OCI-LY7 (cell line): ENCODE measurements at regions not wholly inside any gene's neighbourhood (a gene's known extent, or its start where the extent isn't known, plus 50 kb on each side); places are given as distances from the start of the nearest gene placed in this dataset.

Experiments
- EZH2phosphoT487 ChIP-seq: fragments of 200-600 bp; sonication (generic); IDR thresholded peaks from 2 replicates; pipeline ENCODE4 v1.6.1; 2018; ENCODE audit warnings: low read depth, borderline replicate concordance, mild to moderate bottlenecking, mixed run types, antibody characterized with exemption, low read length, moderate library complexity, mixed read lengths
- TF ChIP-seq, protein P1 (sequence below): fragments of 200-600 bp; sonication (generic); conservative IDR thresholded peaks from 2 replicates; pipeline ENCODE4 v1.5.1; 2014; ENCODE audit warnings: mild to moderate bottlenecking, antibody characterized with exemption, low read length, moderate library complexity, mixed read lengths

DNA sequence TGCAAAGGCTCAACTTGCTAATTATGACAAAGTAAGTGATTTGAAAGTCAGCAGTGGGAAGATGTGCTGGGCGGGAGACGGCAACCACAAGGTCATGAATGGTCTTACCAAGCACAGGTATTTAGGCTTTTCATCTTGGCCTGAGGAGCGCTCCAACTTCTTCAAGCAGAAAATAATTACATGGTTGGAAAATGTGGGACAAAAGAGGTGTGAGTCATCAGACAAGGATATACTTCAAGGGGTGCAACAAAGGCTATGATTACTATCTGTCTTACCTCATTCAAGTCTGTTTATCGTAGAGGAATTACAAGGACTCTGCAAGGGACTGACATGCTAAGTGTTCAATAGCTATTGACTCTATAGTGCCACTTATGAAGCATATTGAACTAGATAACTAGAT lies 2005.7 kb downstream of the MRPL39 start:
- TF ChIP-seq, protein P1, sequence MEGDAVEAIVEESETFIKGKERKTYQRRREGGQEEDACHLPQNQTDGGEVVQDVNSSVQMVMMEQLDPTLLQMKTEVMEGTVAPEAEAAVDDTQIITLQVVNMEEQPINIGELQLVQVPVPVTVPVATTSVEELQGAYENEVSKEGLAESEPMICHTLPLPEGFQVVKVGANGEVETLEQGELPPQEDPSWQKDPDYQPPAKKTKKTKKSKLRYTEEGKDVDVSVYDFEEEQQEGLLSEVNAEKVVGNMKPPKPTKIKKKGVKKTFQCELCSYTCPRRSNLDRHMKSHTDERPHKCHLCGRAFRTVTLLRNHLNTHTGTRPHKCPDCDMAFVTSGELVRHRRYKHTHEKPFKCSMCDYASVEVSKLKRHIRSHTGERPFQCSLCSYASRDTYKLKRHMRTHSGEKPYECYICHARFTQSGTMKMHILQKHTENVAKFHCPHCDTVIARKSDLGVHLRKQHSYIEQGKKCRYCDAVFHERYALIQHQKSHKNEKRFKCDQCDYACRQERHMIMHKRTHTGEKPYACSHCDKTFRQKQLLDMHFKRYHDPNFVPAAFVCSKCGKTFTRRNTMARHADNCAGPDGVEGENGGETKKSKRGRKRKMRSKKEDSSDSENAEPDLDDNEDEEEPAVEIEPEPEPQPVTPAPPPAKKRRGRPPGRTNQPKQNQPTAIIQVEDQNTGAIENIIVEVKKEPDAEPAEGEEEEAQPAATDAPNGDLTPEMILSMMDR = no peak
- no peak for TF ChIP-seq EZH2phosphoT487
